ENCODE measurements at regions not wholly inside any gene's neighbourhood (a gene's known extent, or its start where the extent isn't known, plus 50 kb on each side); places are given as distances from the start of the nearest gene placed in this dataset.

GRCh38 chrX:66328950-66329596, 165.0 kb downstream of the HEPH start:
- CTCF ChIA-PET = no interaction called here
- POLR2A ChIA-PET = no interaction called here
- BruUV-seq (replicated peaks) = no TSS peak
- no peak for TF ChIP-seq CTCF (IDR thresholded peaks at IDR 0.05; ENCODE audit: insufficient read depth in 1 of 2, low read depth in 1 of 2, low read length in 1 of 2, severe bottlenecking in 1 of 2, unreplicated experiment in 1 of 2)
- Mint-ChIP-seq H3K36me3 (ENCODE audit: insufficient read depth, unreplicated experiment) (no peaks in the 10 kb centered on the region), H3K27me3 (ENCODE audit: insufficient read depth, unreplicated experiment) (no peaks in the 10 kb centered on the region), H3K4me1 (ENCODE audit: low read depth, unreplicated experiment) (no peaks in the 10 kb centered on the region), H3K27ac (ENCODE audit: unreplicated experiment) (no peak overlapping the region), H3K4me3 (ENCODE audit: unreplicated experiment) (no peak overlapping the region), H3K9me3 (ENCODE audit: unreplicated experiment) (no peaks in the 10 kb centered on the region)
- no peaks in the 10 kb centered on the region for H3K27me3 ChIP-seq (replicated peaks; ENCODE audit: control insufficient read depth, insufficient read depth, low read length)
- no peak overlapping the region for H3K4me3 ChIP-seq (ENCODE audit: low read depth, low read length)
- intact Hi-C loops (cut with micrococcal nuclease; ENCODE audit: unreplicated experiment) = no loop called here
- DNase-seq = no peak
- no peaks in the 10 kb centered on the region for H3K9me3 ChIP-seq
- H3K4me1 ChIP-seq = no peaks in the 10 kb centered on the region
- H3K36me3 ChIP-seq (ENCODE audit: control insufficient read depth, insufficient read depth, low read length) = no peaks in the 10 kb centered on the region

GRCh38 chrX:66360894-66361293, 196.8 kb downstream of the HEPH start:
- no peaks in the 10 kb centered on the region for H3K4me1 ChIP-seq
- intact Hi-C loops (cut with micrococcal nuclease; ENCODE audit: unreplicated experiment) = no loop called here
- Mint-ChIP-seq H3K27me3 (ENCODE audit: insufficient read depth, unreplicated experiment) (no peaks in the 10 kb centered on the region), H3K27ac (ENCODE audit: unreplicated experiment) (no peak overlapping the region), H3K4me3 (ENCODE audit: unreplicated experiment) (no peak overlapping the region), H3K4me1 (ENCODE audit: low read depth, unreplicated experiment) (no peaks in the 10 kb centered on the region), H3K36me3 (ENCODE audit: insufficient read depth, unreplicated experiment) (no peaks in the 10 kb centered on the region), H3K9me3 (ENCODE audit: unreplicated experiment) (no peaks in the 10 kb centered on the region)
- H3K4me3 ChIP-seq (ENCODE audit: low read depth, low read length) = no peak overlapping the region
- BruUV-seq (replicated peaks) = no TSS peak
- H3K36me3 ChIP-seq (ENCODE audit: control insufficient read depth, insufficient read depth, low read length) = no peaks in the 10 kb centered on the region
- H3K27me3 ChIP-seq (replicated peaks; ENCODE audit: control insufficient read depth, insufficient read depth, low read length) = no peaks in the 10 kb centered on the region
- H3K9me3 ChIP-seq = no peaks in the 10 kb centered on the region
- no peak for DNase-seq
- CTCF ChIA-PET = no interaction called here
- POLR2A ChIA-PET = no interaction called here
- TF ChIP-seq CTCF (IDR thresholded peaks at IDR 0.05; ENCODE audit: insufficient read depth in 1 of 2, low read depth in 1 of 2, low read length in 1 of 2, severe bottlenecking in 1 of 2, unreplicated experiment in 1 of 2) = no peak

- Mint-ChIP-seq H3K4me3 (ENCODE audit: unreplicated experiment) (no peak overlapping the region), H3K9me3 (ENCODE audit: unreplicated experiment) (no peaks in the 10 kb centered on the region), H3K4me1 (ENCODE audit: low read depth, unreplicated experiment) (no peaks in the 10 kb centered on the region), H3K27me3 (ENCODE audit: insufficient read depth, unreplicated experiment) (no peaks in the 10 kb centered on the region), H3K36me3 (ENCODE audit: insufficient read depth, unreplicated experiment) (no peaks in the 10 kb centered on the region), H3K27ac (ENCODE audit: unreplicated experiment) (no peak overlapping the region)
- BruUV-seq (replicated peaks) = no TSS peak
- no peaks in the 10 kb centered on the region for H3K27me3 ChIP-seq (replicated peaks; ENCODE audit: control insufficient read depth, insufficient read depth, low read length)
- no peak for DNase-seq
- no peaks in the 10 kb centered on the region for H3K4me1 ChIP-seq
- H3K36me3 ChIP-seq (ENCODE audit: control insufficient read depth, insufficient read depth, low read length) = no peaks in the 10 kb centered on the region
- H3K9me3 ChIP-seq = no peaks in the 10 kb centered on the region
- ChIA-PET POLR2A (no interaction called here), CTCF (no interaction called here)
- no peak for TF ChIP-seq CTCF (IDR thresholded peaks at IDR 0.05; ENCODE audit: insufficient read depth in 1 of 2, low read depth in 1 of 2, low read length in 1 of 2, severe bottlenecking in 1 of 2, unreplicated experiment in 1 of 2)
- intact Hi-C loops (cut with micrococcal nuclease; ENCODE audit: unreplicated experiment) = no loop called here
- H3K4me3 ChIP-seq (ENCODE audit: low read depth, low read length) = no peak overlapping the region
Measured at GRCh38 chrX:66384722-66385121, 220.7 kb downstream of the HEPH start.

Measured in Caco-2 (cell line).